ENCODE measurements at regions not wholly inside any gene's neighbourhood (a gene's known extent, or its start where the extent isn't known, plus 50 kb on each side); places are given as distances from the start of the nearest gene placed in this dataset.

- Histone ChIP-seq H4K20me1 (ENCODE audit: insufficient read depth) (no peaks in the 10 kb centered on the region), H3K9ac (ENCODE audit: low read length) (no peak overlapping the region)
Measured at GRCh38 chr10:58951746-58952145, 224.7 kb upstream of the PHYHIPL start.

GRCh38 chr10:58952162-58952601 lies 224.3 kb upstream of the PHYHIPL start:
- no peaks in the 10 kb centered on the region for H3K27me3 ChIP-seq (ENCODE audit: insufficient read depth, low read depth, low read length)
- H3K9ac ChIP-seq (ENCODE audit: low read length) = no peak overlapping the region
- no peaks in the 10 kb centered on the region for H3F3A ChIP-seq (ENCODE audit: insufficient read depth, low read length, poor library complexity, severe bottlenecking)
- H2AFZ ChIP-seq (ENCODE audit: low read depth, low read length) = no peak overlapping the region
- no peaks in the 10 kb centered on the region for H3K9me2 ChIP-seq (ENCODE audit: insufficient read depth, low read length)
- no peaks in the 10 kb centered on the region for H3K36me3 ChIP-seq (ENCODE audit: insufficient read depth, low read length)
- no peaks in the 10 kb centered on the region for H3K9me3 ChIP-seq (ENCODE audit: low read length)
- no peak for TF ChIP-seq POLR2AphosphoS5 (IDR thresholded peaks at IDR 0.05)
- TF ChIP-seq EZH2 (IDR thresholded peaks at IDR 0.05; ENCODE audit: borderline replicate concordance, insufficient read depth, low read length, poor library complexity, severe bottlenecking) = no peak
- TF ChIP-seq, protein P1, sequence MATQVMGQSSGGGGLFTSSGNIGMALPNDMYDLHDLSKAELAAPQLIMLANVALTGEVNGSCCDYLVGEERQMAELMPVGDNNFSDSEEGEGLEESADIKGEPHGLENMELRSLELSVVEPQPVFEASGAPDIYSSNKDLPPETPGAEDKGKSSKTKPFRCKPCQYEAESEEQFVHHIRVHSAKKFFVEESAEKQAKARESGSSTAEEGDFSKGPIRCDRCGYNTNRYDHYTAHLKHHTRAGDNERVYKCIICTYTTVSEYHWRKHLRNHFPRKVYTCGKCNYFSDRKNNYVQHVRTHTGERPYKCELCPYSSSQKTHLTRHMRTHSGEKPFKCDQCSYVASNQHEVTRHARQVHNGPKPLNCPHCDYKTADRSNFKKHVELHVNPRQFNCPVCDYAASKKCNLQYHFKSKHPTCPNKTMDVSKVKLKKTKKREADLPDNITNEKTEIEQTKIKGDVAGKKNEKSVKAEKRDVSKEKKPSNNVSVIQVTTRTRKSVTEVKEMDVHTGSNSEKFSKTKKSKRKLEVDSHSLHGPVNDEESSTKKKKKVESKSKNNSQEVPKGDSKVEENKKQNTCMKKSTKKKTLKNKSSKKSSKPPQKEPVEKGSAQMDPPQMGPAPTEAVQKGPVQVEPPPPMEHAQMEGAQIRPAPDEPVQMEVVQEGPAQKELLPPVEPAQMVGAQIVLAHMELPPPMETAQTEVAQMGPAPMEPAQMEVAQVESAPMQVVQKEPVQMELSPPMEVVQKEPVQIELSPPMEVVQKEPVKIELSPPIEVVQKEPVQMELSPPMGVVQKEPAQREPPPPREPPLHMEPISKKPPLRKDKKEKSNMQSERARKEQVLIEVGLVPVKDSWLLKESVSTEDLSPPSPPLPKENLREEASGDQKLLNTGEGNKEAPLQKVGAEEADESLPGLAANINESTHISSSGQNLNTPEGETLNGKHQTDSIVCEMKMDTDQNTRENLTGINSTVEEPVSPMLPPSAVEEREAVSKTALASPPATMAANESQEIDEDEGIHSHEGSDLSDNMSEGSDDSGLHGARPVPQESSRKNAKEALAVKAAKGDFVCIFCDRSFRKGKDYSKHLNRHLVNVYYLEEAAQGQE (IDR thresholded peaks at IDR 0.05; ENCODE audit: borderline replicate concordance) = no peak
- no peak for TF ChIP-seq RAD21 (conservative IDR thresholded peaks at IDR 0.05)
- no peak for TF ChIP-seq EP300 (conservative IDR thresholded peaks at IDR 0.05; ENCODE audit: poor library complexity, severe bottlenecking)
- TF ChIP-seq MXI1 (conservative IDR thresholded peaks at IDR 0.05; ENCODE audit: poor library complexity, severe bottlenecking) = no peak
- TF ChIP-seq, protein P2, sequence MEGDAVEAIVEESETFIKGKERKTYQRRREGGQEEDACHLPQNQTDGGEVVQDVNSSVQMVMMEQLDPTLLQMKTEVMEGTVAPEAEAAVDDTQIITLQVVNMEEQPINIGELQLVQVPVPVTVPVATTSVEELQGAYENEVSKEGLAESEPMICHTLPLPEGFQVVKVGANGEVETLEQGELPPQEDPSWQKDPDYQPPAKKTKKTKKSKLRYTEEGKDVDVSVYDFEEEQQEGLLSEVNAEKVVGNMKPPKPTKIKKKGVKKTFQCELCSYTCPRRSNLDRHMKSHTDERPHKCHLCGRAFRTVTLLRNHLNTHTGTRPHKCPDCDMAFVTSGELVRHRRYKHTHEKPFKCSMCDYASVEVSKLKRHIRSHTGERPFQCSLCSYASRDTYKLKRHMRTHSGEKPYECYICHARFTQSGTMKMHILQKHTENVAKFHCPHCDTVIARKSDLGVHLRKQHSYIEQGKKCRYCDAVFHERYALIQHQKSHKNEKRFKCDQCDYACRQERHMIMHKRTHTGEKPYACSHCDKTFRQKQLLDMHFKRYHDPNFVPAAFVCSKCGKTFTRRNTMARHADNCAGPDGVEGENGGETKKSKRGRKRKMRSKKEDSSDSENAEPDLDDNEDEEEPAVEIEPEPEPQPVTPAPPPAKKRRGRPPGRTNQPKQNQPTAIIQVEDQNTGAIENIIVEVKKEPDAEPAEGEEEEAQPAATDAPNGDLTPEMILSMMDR (IDR thresholded peaks at IDR 0.05; ENCODE audit: poor library complexity, severe bottlenecking) = no peak
- TF ChIP-seq SMC3 (conservative IDR thresholded peaks at IDR 0.05; ENCODE audit: poor library complexity) = no peak
- H3K27ac ChIP-seq (ENCODE audit: low read length) = no peak overlapping the region
- H3K4me3 ChIP-seq (ENCODE audit: low read length) = no peak overlapping the region
- H3K79me2 ChIP-seq (replicated peaks; ENCODE audit: insufficient read depth, low read length) = no peaks in the 10 kb centered on the region
- H4K20me1 ChIP-seq (ENCODE audit: insufficient read depth) = no peaks in the 10 kb centered on the region
- no peak overlapping the region for H3K4me2 ChIP-seq (ENCODE audit: low read length)

More at GRCh38 chr10:58951746-58952145, 224.7 kb upstream of the PHYHIPL start:
- TF ChIP-seq SMC3 (conservative IDR thresholded peaks at IDR 0.05; ENCODE audit: poor library complexity) (no peak), TAF1 (IDR thresholded peaks at IDR 0.05; ENCODE audit: low read depth) (no peak), MXI1 (conservative IDR thresholded peaks at IDR 0.05; ENCODE audit: poor library complexity, severe bottlenecking) (no peak), EZH2 (IDR thresholded peaks at IDR 0.05; ENCODE audit: borderline replicate concordance, insufficient read depth, low read length, poor library complexity, severe bottlenecking) (no peak), RAD21 (conservative IDR thresholded peaks at IDR 0.05) (no peak), EP300 (conservative IDR thresholded peaks at IDR 0.05; ENCODE audit: poor library complexity, severe bottlenecking) (no peak), POLR2AphosphoS5 (IDR thresholded peaks at IDR 0.05) (no peak)
- TF ChIP-seq, protein P2 (IDR thresholded peaks at IDR 0.05; ENCODE audit: poor library complexity, severe bottlenecking) = no peak
- TF ChIP-seq, protein P1 (IDR thresholded peaks at IDR 0.05; ENCODE audit: borderline replicate concordance) = no peak
- Histone ChIP-seq H3K79me2 (replicated peaks; ENCODE audit: insufficient read depth, low read length) (no peaks in the 10 kb centered on the region), H3K4me3 (ENCODE audit: low read length) (no peak overlapping the region), H3K36me3 (ENCODE audit: insufficient read depth, low read length) (no peaks in the 10 kb centered on the region), H3K27ac (ENCODE audit: low read length) (no peak overlapping the region), H3K9me3 (ENCODE audit: low read length) (no peaks in the 10 kb centered on the region), H3K4me2 (ENCODE audit: low read length) (no peak overlapping the region), H3K9me2 (ENCODE audit: insufficient read depth, low read length) (no peaks in the 10 kb centered on the region), H3F3A (ENCODE audit: insufficient read depth, low read length, poor library complexity, severe bottlenecking) (no peaks in the 10 kb centered on the region), H2AFZ (ENCODE audit: low read depth, low read length) (no peak overlapping the region), H3K27me3 (ENCODE audit: insufficient read depth, low read depth, low read length) (no peaks in the 10 kb centered on the region)
